Vagina (tissue), 2 donors: ENCODE measurements at regions not wholly inside any gene's neighbourhood (a gene's known extent, or its start where the extent isn't known, plus 50 kb on each side); places are given as distances from the start of the nearest gene placed in this dataset.

Experiments used
- DNase-seq, 2 donors: peaks; one replicate each; pipeline ENCODE4 v3.0.0-alpha.2; 2017; ENCODE audit errors: extremely low spot score in 2 of 2
- H3K27ac ChIP-seq: fragments of 200-600 bp; sonication (generic); one replicate; pipeline ENCODE4 v1.5.1; 2019
- H3K27me3 ChIP-seq: fragments of 200-600 bp; sonication (generic); one replicate; pipeline ENCODE4 v1.5.1; 2019
- H3K36me3 ChIP-seq, 2 donors: fragments of 200-600 bp; sonication (generic); one replicate each; pipeline ENCODE4 v1.5.1; 2017 to 2019
- H3K4me1 ChIP-seq: fragments of 200-600 bp; sonication (generic); one replicate; pipeline ENCODE4 v1.5.1; 2019
- H3K4me3 ChIP-seq, 2 donors: fragments of 200-600 bp; sonication (generic); 1 replicate in 1 of 2; 2 replicates in 1 of 2; pipeline ENCODE4 v1.5.1; 2016 to 2019
- H3K9me3 ChIP-seq: fragments of 200-600 bp; sonication (generic); one replicate; pipeline ENCODE4 v1.5.1; 2019
- CTCF ChIP-seq, 3 experiments: fragments of 450-650 bp in 2 of 3; fragments of 200-600 bp in 1 of 3; sonication (generic) in 1 of 3; IDR thresholded peaks; one replicate each; pipeline ENCODE4 v1.5.1; 2017 to 2019; ENCODE audit warnings: antibody characterized with exemption in 3 of 3, mild to moderate bottlenecking in 2 of 3, moderate library complexity in 2 of 3
- POLR2A ChIP-seq, 2 donors: fragments of 450-650 bp; IDR thresholded peaks; one replicate each; pipeline ENCODE4 v1.6.1; 2017; ENCODE audit warnings: antibody characterized with exemption in 2 of 2, mild to moderate bottlenecking in 2 of 2, moderate library complexity in 2 of 2
- POLR2AphosphoS5 ChIP-seq, 2 donors: sonication (generic); formaldehyde crosslinking; IDR thresholded peaks; one replicate each; pipeline ENCODE4 v1.9.0; 2017; ENCODE audit warnings: antibody characterized with exemption in 2 of 2, mild to moderate bottlenecking in 2 of 2, low read depth in 1 of 2; ENCODE audit not compliant: insufficient read depth in 1 of 2
- intact Hi-C: fragments of 100-400 bp; cut with DNase I; formaldehyde crosslinking; loops from one replicate; pipeline ENCODE4 v1.15.1; 2023

- Histone ChIP-seq H3K4me1 (no peaks in the 10 kb centered on the region), H3K4me3 (no peak overlapping the region), H3K27me3 (no peaks in the 10 kb centered on the region), H3K9me3 (no peaks in the 10 kb centered on the region), H3K27ac (no peak overlapping the region), H3K36me3 (no peaks in the 10 kb centered on the region)
- intact Hi-C loops = no loop called here
- no peak for DNase-seq
- TF ChIP-seq POLR2A (IDR thresholded peaks at IDR 0.05) (no peak), CTCF (IDR thresholded peaks at IDR 0.05) (no peak), POLR2AphosphoS5 (IDR thresholded peaks at IDR 0.05; ENCODE audit: insufficient read depth in 1 of 2, low read depth in 1 of 2) (no peak)
Observed at GRCh38 chr18:25630682-25631081, 278.7 kb upstream of the ZNF521 start.

GRCh38 chr18:25621682-25622081, 269.7 kb upstream of the ZNF521 start:
- Histone ChIP-seq H3K4me1 (no peaks in the 10 kb centered on the region), H3K36me3 (no peaks in the 10 kb centered on the region), H3K27me3 (no peaks in the 10 kb centered on the region), H3K27ac (no peak overlapping the region), H3K9me3 (no peaks in the 10 kb centered on the region), H3K4me3 (no peak overlapping the region)
- intact Hi-C loops = no loop called here
- DNase-seq = no peak
- TF ChIP-seq POLR2AphosphoS5 (IDR thresholded peaks at IDR 0.05; ENCODE audit: insufficient read depth in 1 of 2, low read depth in 1 of 2) (no peak), CTCF (IDR thresholded peaks at IDR 0.05) (no peak), POLR2A (IDR thresholded peaks at IDR 0.05) (no peak)

GRCh38 chr18:25621144-25621543, 269.2 kb upstream of the ZNF521 start:
- Histone ChIP-seq H3K27ac (no peak overlapping the region), H3K4me1 (no peaks in the 10 kb centered on the region), H3K9me3 (no peaks in the 10 kb centered on the region), H3K27me3 (no peaks in the 10 kb centered on the region), H3K36me3 (no peaks in the 10 kb centered on the region), H3K4me3 (no peak overlapping the region)
- intact Hi-C loops = no loop called here
- DNase-seq = no peak
- TF ChIP-seq CTCF (IDR thresholded peaks at IDR 0.05) = no peak
- TF ChIP-seq POLR2AphosphoS5 (IDR thresholded peaks at IDR 0.05; ENCODE audit: insufficient read depth in 1 of 2, low read depth in 1 of 2) = no peak
- TF ChIP-seq POLR2A (IDR thresholded peaks at IDR 0.05) = no peak

- DNase-seq = no peak
Observed at GRCh38 chr18:25614168-25614567, 262.2 kb upstream of the ZNF521 start.

GRCh38 chr18:25612466-25612865, 260.5 kb upstream of the ZNF521 start:
- no peak for DNase-seq
- intact Hi-C loops = no loop called here
- Histone ChIP-seq H3K36me3 (no peaks in the 10 kb centered on the region), H3K4me3 (no peak overlapping the region), H3K27me3 (no peaks in the 10 kb centered on the region), H3K4me1 (no peaks in the 10 kb centered on the region), H3K9me3 (no peaks in the 10 kb centered on the region), H3K27ac (no peak overlapping the region)
- TF ChIP-seq POLR2AphosphoS5 (IDR thresholded peaks at IDR 0.05; ENCODE audit: insufficient read depth in 1 of 2, low read depth in 1 of 2) = no peak

More at GRCh38 chr18:25614168-25614567, 262.2 kb upstream of the ZNF521 start:
- no peaks in the 10 kb centered on the region for H3K36me3 ChIP-seq
- H3K4me3 ChIP-seq = no peak overlapping the region
- H3K9me3 ChIP-seq = no peaks in the 10 kb centered on the region
- no peaks in the 10 kb centered on the region for H3K27me3 ChIP-seq
- no peak overlapping the region for H3K27ac ChIP-seq
- no peaks in the 10 kb centered on the region for H3K4me1 ChIP-seq
- TF ChIP-seq POLR2A (IDR thresholded peaks at IDR 0.05) (no peak), CTCF (IDR thresholded peaks at IDR 0.05) (no peak), POLR2AphosphoS5 (IDR thresholded peaks at IDR 0.05; ENCODE audit: insufficient read depth in 1 of 2, low read depth in 1 of 2) (no peak)
- intact Hi-C loops = no loop called here

- no peaks in the 10 kb centered on the region for H3K9me3 ChIP-seq
- H3K4me1 ChIP-seq = no peaks in the 10 kb centered on the region
- DNase-seq = no peak
- H3K36me3 ChIP-seq = no peaks in the 10 kb centered on the region
- H3K4me3 ChIP-seq = no peak overlapping the region
- no peaks in the 10 kb centered on the region for H3K27me3 ChIP-seq
- intact Hi-C loops = no loop called here
- TF ChIP-seq CTCF (IDR thresholded peaks at IDR 0.05) = no peak
- no peak for TF ChIP-seq POLR2AphosphoS5 (IDR thresholded peaks at IDR 0.05; ENCODE audit: insufficient read depth in 1 of 2, low read depth in 1 of 2)
- TF ChIP-seq POLR2A (IDR thresholded peaks at IDR 0.05) = no peak
- no peak overlapping the region for H3K27ac ChIP-seq
Observed at GRCh38 chr18:25608091-25608490, 256.1 kb upstream of the ZNF521 start.
